Transverse colon (tissue), 4 donors: ENCODE measurements at regions not wholly inside any gene's neighbourhood (a gene's known extent, or its start where the extent isn't known, plus 50 kb on each side); places are given as distances from the start of the nearest gene placed in this dataset.

Experiments used
- DNase-seq: peaks from one replicate; pipeline ENCODE4 v3.0.0-alpha.2; 2019
- H3K27ac ChIP-seq, 4 donors: fragments of 200-600 bp; sonication (generic); 2 replicates each; pipeline ENCODE4 v1.5.1; 2016 to 2018; ENCODE audit warnings: inconsistent platforms in 4 of 4
- H3K27me3 ChIP-seq: fragments of 200-600 bp; sonication (generic); 2 replicates; pipeline ENCODE4 v1.5.1; 2017; ENCODE audit warnings: inconsistent platforms
- H3K36me3 ChIP-seq, 4 donors: fragments of 200-600 bp; sonication (generic); 2 replicates each; pipeline ENCODE4 v1.5.1; 2017 to 2019; ENCODE audit warnings: inconsistent platforms in 4 of 4
- H3K4me1 ChIP-seq, 4 donors: fragments of 200-600 bp; sonication (generic); 2 replicates each; pipeline ENCODE4 v1.5.1; 2017 to 2020; ENCODE audit warnings: inconsistent platforms in 4 of 4
- H3K4me3 ChIP-seq, 4 donors: fragments of 200-600 bp; sonication (generic); 1 replicate in 1 of 4; 2 replicates in 3 of 4; pipeline versions ENCODE4 v1.5.1 to v1.6.1; 2017 to 2019; ENCODE audit warnings: inconsistent platforms in 4 of 4
- H3K9me3 ChIP-seq, 2 donors: fragments of 200-600 bp; sonication (generic); 2 replicates each; pipeline ENCODE4 v1.5.1; 2017 to 2019; ENCODE audit warnings: inconsistent platforms in 2 of 2
- EP300 ChIP-seq: sonication (generic); formaldehyde crosslinking; IDR thresholded peaks from one replicate; pipeline ENCODE4 v1.6.1; 2017; ENCODE audit warnings: antibody characterized with exemption, low read depth
- POLR2A ChIP-seq: fragments of 450-650 bp; IDR thresholded peaks from one replicate; pipeline ENCODE4 v1.6.1; 2016; ENCODE audit warnings: antibody characterized with exemption, mild to moderate bottlenecking, moderate library complexity
- POLR2AphosphoS5 ChIP-seq, 3 donors: sonication (generic); formaldehyde crosslinking; IDR thresholded peaks; one replicate each; pipeline ENCODE4 v1.6.1; 2016; ENCODE audit warnings: antibody characterized with exemption in 3 of 3
- WGBS, 2 donors: methylation state at CpG; one replicate each; pipeline ENCODE4 v1.1.5; 2018; ENCODE audit warnings: low coverage in 1 of 2; 5-methylcytosine and 5-hydroxymethylcytosine counted together
- in situ Hi-C, 4 donors: fragments of 200-750 bp; cut with MboI; loops; one replicate each; pipeline versions ENCODE4 v1.15.0 to v1.15.1; 2017; ENCODE audit warnings: low sequenced_read_pairs in 3 of 4, low pct_ligation_motif_present in 1 of 4, low pct_unique_long_range_greater_than_20kb in 1 of 4
- intact Hi-C: fragments of 100-400 bp; cut with DNase I; formaldehyde crosslinking; loops from one replicate; pipeline ENCODE4 v1.15.1; 2023; ENCODE audit warnings: low total_unique reads
- TF ChIP-seq, protein P1 (sequence below), 5 experiments: fragments of 200-600 bp in 3 of 5; fragments of 450-650 bp in 2 of 5; sonication (generic) in 3 of 5; IDR thresholded peaks; 1 replicate in 2 of 5; 2 replicates in 3 of 5; pipeline ENCODE4 v1.5.1; 2016 to 2017; ENCODE audit warnings: antibody characterized with exemption in 5 of 5, inconsistent platforms in 3 of 5, mild to moderate bottlenecking in 2 of 5, moderate library complexity in 1 of 5

DNA sequence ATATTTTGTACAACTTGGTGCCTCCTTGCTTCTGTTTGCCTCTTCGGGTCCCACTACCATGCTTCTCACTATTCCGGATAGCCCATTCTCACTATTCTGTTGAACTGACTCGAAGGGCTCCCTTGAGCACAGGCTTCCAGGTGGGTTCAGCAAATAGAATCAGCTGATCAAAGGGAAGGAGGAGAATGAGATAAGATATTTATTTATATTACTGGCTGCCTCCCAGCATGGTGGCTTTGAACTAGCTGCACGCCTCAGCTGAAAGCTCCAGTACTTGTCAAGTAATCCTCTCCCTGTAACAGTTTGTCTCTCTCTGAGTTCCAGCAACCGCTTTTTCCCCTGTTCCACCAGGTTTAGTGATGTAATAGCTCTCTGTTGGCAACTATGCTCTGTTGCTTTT lies 187.8 kb upstream of the HNRNPA3 start:
- 74 to 100% methylated on average over 1 to 5 of the region's 5 CpGs for WGBS, 2 donors
- peaks cover 6% of the 10 kb centered on the region for H3K27me3 ChIP-seq
- in situ Hi-C loops = no loop called here
- H3K36me3 ChIP-seq = no peaks in the 10 kb centered on the region
- H3K27ac ChIP-seq = no peak overlapping the region
- no peak overlapping the region for H3K4me3 ChIP-seq
- no peaks in the 10 kb centered on the region for H3K4me1 ChIP-seq
- no peak for TF ChIP-seq EP300
- TF ChIP-seq, protein P1, sequence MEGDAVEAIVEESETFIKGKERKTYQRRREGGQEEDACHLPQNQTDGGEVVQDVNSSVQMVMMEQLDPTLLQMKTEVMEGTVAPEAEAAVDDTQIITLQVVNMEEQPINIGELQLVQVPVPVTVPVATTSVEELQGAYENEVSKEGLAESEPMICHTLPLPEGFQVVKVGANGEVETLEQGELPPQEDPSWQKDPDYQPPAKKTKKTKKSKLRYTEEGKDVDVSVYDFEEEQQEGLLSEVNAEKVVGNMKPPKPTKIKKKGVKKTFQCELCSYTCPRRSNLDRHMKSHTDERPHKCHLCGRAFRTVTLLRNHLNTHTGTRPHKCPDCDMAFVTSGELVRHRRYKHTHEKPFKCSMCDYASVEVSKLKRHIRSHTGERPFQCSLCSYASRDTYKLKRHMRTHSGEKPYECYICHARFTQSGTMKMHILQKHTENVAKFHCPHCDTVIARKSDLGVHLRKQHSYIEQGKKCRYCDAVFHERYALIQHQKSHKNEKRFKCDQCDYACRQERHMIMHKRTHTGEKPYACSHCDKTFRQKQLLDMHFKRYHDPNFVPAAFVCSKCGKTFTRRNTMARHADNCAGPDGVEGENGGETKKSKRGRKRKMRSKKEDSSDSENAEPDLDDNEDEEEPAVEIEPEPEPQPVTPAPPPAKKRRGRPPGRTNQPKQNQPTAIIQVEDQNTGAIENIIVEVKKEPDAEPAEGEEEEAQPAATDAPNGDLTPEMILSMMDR (IDR thresholded peaks at IDR 0.05) = no peak
- TF ChIP-seq POLR2AphosphoS5 (IDR thresholded peaks at IDR 0.05) = no peak
- no peak for TF ChIP-seq POLR2A
- no peak for DNase-seq
- H3K9me3 ChIP-seq = no peaks in the 10 kb centered on the region
- intact Hi-C loops = no loop called here

DNA sequence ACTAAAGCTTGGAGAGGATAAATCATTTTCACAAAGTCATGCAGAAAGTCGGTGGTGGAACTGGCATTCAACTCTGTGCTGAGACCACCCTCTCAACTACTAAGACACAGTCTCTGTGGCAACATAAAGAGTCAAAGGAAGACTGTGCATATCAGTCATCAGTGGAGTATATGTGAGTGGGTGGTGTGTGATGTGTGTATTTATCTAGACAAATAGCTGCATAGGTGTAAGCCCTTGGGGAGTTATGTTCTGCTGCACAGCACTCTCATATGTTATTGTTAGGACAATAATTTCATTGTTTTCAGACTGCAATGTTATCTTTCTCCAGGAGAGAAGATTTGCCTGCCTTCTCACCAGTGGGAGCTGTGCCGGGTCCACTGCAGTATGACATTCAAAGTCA lies 186.3 kb upstream of the HNRNPA3 start:
- Histone ChIP-seq H3K4me3 (no peak overlapping the region), H3K27me3 (peaks cover 6% of the 10 kb centered on the region), H3K27ac (no peak overlapping the region), H3K36me3 (no peaks in the 10 kb centered on the region), H3K9me3 (no peaks in the 10 kb centered on the region), H3K4me1 (no peaks in the 10 kb centered on the region)
- TF ChIP-seq, protein P1 (IDR thresholded peaks at IDR 0.05) = no peak
- TF ChIP-seq EP300 (no peak), POLR2A (no peak), POLR2AphosphoS5 (IDR thresholded peaks at IDR 0.05) (no peak)
- 56 to 65% methylated on average over 2 of the region's 2 CpGs for WGBS, 2 donors
- DNase-seq = no peak
- in situ Hi-C loops (no loop called here), intact Hi-C loops (no loop called here)

GRCh38 chr2:177026956-177027355 lies 185.6 kb upstream of the HNRNPA3 start:
- no peak overlapping the region for H3K4me3 ChIP-seq
- peaks cover 6% of the 10 kb centered on the region for H3K27me3 ChIP-seq
- no peak for DNase-seq
- TF ChIP-seq EP300 = no peak
- TF ChIP-seq, protein P1 (IDR thresholded peaks at IDR 0.05) = no peak
- TF ChIP-seq POLR2AphosphoS5 (IDR thresholded peaks at IDR 0.05) = no peak
- TF ChIP-seq POLR2A = no peak
- no peaks in the 10 kb centered on the region for H3K9me3 ChIP-seq
- in situ Hi-C loops = no loop called here
- no peaks in the 10 kb centered on the region for H3K36me3 ChIP-seq
- 11 to 43% methylated on average over 2 of the region's 2 CpGs for WGBS, 2 donors
- H3K27ac ChIP-seq = no peak overlapping the region
- intact Hi-C loops = no loop called here
- H3K4me1 ChIP-seq = no peaks in the 10 kb centered on the region

DNA sequence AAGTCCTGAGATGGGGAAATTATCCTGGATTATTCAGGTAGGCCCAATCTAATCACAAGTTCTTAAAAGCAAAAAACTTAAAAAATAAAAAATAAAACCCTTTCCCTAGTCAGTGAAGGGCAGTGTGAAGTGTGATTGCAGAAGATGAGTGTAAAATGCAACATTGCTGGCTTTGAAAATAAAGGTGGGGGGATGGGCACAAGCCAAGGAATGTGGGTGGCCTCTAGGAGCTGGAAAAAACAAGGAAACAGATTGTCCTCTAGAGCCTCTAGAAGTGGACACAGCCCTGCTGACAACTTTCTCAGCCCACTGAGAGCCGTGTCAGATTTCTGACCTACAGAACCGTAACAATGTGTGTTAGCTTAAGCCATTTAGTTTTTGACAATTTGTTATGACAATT lies 184.3 kb upstream of the HNRNPA3 start:
- Histone ChIP-seq H3K9me3 (no peaks in the 10 kb centered on the region), H3K36me3 (no peaks in the 10 kb centered on the region), H3K27me3 (peaks cover 12% of the 10 kb centered on the region), H3K4me3 (no peak overlapping the region), H3K27ac (no peak overlapping the region), H3K4me1 (no peaks in the 10 kb centered on the region)
- intact Hi-C loops (no loop called here), in situ Hi-C loops (no loop called here)
- 87% methylated on average over 2 of the region's 2 CpGs; no CpG with 5 or more reads in 1 of the 2 donors for WGBS, 2 donors
- DNase-seq = no peak
- no peak for TF ChIP-seq POLR2A
- TF ChIP-seq, protein P1 (IDR thresholded peaks at IDR 0.05) = no peak
